ES-I3 (cell line): ENCODE measurements at regions not wholly inside any gene's neighbourhood (a gene's known extent, or its start where the extent isn't known, plus 50 kb on each side); places are given as distances from the start of the nearest gene placed in this dataset.

ENCODE experiments used
- H3K36me3 ChIP-seq: 2 replicates; pipeline ENCODE4 v1.6.1; 2013; ENCODE audit warnings: mild to moderate bottlenecking, low read length, control low read depth, moderate library complexity; ENCODE audit not compliant: insufficient read depth
- H3K4me1 ChIP-seq: 2 replicates; pipeline ENCODE4 v1.6.1; 2013; ENCODE audit warnings: mild to moderate bottlenecking, control low read depth, low read length; ENCODE audit not compliant: insufficient read depth
- H3K9ac ChIP-seq: 2 replicates; pipeline ENCODE4 v1.6.1; 2013; ENCODE audit warnings: low read depth, mild to moderate bottlenecking, low read length, moderate library complexity
- H3K9me3 ChIP-seq: 2 replicates; pipeline ENCODE4 v1.6.1; 2013; ENCODE audit warnings: mild to moderate bottlenecking, low read length, moderate library complexity; ENCODE audit not compliant: control insufficient read depth, insufficient read depth

DNA sequence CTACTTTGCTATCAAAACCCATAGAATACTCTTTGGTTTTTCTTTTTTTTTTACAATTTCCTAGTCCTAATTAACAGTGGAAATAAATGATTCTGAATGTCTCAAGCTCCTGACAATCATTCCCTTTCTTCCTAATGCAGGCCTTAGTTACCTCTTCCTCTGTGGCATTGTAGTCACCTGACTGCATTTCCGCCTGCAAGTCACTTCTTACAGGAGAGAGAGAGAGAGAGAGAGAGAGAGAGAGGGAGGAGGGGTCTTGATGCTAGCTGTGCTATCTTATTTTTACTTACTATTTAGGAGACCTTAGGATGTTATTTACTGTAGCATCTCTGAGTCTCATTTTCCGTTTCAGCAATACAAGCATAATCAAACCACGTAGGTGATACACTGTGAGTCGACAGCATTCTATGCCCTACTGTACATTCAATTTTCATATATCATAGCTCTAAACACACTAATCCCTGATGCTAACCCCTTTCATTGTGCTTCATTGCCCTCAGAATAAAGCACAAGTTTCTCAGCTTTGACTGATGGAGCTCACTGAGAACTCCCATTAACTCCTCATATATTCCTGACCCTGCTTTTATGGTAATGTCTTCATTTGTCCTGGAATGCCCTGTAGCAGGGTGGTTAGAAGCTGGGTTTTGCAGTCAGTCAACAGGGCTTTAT lies 1237.3 kb downstream of the XPNPEP1 start:
- Histone ChIP-seq H3K9ac (no peak overlapping the region), H3K4me1 (peaks cover 5% of the 10 kb centered on the region; the same call in 1 of the 2 replicates), H3K9me3 (no peaks in the 10 kb centered on the region), H3K36me3 (no peaks in the 10 kb centered on the region)

DNA sequence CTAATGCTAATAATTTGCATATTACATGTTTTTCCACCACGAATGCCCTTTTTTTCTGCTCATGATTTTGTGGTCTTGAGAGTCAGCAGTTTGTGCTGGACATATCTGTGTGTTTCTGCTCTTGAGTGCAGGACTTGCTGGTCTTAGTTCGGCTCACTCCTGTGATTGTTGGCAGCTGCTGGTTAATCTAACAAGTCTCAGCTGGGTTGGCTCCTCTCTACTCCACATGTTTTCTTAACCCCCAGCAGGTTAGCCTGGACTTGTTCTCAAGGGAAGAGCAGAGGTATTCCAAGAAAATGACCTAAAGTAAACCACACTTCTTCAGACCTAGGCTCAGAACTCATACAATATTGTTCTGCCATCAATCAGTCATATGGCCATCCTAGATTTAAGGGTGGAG lies 1238.9 kb downstream of the XPNPEP1 start:
- H3K9me3 ChIP-seq: no peaks in the 10 kb centered on the region
- H3K4me1 ChIP-seq: peaks cover 5% of the 10 kb centered on the region; the same call in 1 of the 2 replicates
- no peaks in the 10 kb centered on the region for H3K36me3 ChIP-seq
- H3K9ac ChIP-seq: no peak overlapping the region

DNA sequence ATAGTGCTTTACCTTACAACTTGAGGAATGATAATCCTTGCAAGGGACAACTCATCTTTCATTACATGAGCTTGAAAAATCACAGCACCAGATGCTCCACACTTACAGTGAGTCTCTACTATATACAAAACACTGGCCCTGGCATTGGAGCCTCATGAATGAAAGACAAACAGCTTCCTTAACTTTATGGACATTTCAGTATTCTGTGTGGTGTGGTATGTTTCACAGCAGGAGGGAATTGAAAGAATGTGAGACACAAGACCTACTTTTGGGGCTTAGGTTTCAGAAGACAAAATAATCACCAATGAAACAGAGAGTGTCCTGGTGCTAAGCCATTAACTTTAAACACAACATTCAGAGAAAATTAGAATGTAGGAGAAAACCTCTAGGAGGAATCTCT lies 1249.6 kb downstream of the XPNPEP1 start:
- no peaks in the 10 kb centered on the region for H3K36me3 ChIP-seq
- H3K9me3 ChIP-seq: no peaks in the 10 kb centered on the region
- H3K9ac ChIP-seq: no peak overlapping the region
- peaks cover 3% of the 10 kb centered on the region; the same call in 1 of the 2 replicates for H3K4me1 ChIP-seq

DNA sequence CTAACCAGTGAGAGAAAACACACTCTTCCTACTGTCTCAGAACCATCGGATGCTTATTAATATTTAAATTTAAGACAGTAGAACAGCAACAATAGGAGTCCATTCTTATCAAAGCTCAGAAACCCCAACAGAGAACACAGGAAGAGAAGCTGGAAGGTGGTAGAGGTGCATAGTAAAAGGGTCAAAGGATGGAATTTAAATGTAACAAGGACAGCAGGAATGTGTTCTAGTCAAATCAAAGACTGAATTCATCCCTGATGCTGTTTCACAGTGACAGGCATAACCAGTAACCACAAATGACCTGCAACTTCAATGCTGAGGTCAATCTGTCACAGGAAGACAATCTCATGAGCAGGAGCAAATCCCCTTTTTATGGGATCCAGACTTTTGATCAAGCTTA lies 1259.7 kb downstream of the XPNPEP1 start:
- H3K4me1 ChIP-seq: peaks cover 11% of the 10 kb centered on the region; the same call in 1 of the 2 replicates
- no peak overlapping the region for H3K9ac ChIP-seq
- no peaks in the 10 kb centered on the region; the same call in 1 of the 2 replicates for H3K9me3 ChIP-seq
- H3K36me3 ChIP-seq: no peaks in the 10 kb centered on the region

DNA sequence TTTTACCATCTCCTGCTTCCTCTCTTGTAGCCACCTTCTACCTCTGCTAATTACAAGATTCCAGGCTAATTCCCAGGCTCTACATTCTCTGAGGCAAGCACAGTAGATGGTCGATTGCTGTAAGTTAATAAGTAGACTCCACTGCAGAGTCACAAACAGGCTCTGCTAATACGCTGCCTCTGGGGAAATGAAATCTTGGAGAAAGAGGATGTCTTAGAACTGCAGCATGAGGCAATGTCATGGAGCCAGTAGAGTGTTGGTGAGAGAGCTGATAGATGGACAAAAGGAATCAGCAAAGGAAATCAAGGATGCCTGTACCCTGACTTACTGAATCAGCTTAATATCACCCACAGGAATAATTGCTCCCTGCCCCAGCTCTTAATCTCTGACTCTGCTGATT lies 1260.3 kb downstream of the XPNPEP1 start:
- Histone ChIP-seq H3K36me3 (no peaks in the 10 kb centered on the region), H3K4me1 (peaks cover 11% of the 10 kb centered on the region; the same call in 1 of the 2 replicates), H3K9me3 (no peaks in the 10 kb centered on the region; the same call in 1 of the 2 replicates), H3K9ac (no peak overlapping the region)

DNA sequence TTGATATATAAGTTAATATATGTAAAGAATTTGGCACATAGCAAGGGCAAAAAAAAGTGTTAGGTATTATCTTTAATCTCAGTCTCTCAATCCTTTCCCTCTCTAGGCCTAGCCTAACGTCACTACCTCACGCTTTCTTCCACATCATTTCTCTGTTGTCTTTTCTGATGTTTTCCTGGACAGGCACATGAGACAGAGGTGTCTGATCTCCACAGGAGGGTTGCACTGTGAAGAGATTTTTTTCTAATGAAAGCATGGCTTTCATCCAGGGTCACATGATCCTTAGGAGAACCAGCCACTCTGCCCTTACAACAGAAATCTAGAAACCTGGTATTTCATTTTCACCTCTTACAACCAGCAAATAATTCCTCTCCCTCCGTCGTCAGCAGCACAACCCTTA lies 1268.3 kb downstream of the XPNPEP1 start:
- Histone ChIP-seq H3K9ac (no peak overlapping the region), H3K36me3 (no peaks in the 10 kb centered on the region), H3K9me3 (no peaks in the 10 kb centered on the region), H3K4me1 (no peaks in the 10 kb centered on the region)

DNA sequence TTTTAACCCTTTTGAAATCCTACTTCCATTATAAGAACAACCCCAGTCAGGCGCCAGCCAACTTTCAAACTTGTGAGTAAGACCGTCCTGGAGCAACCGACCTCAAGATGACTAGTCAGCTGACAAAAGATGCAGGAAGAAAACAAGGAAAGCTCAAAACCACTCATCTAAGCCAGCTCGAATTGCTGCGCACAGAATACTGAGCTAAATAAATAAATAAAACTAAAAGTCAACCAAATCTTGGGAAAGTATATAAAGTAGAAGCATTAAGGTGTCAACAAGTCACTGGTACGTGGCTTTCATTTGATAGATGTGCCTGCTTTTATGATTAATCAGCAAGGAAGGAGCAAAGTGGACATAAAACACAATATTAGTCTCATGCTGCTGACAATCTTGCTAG lies 1269.8 kb downstream of the XPNPEP1 start:
- H3K36me3 ChIP-seq: no peaks in the 10 kb centered on the region
- H3K9me3 ChIP-seq: no peaks in the 10 kb centered on the region
- H3K9ac ChIP-seq: no peak overlapping the region
- H3K4me1 ChIP-seq: no peaks in the 10 kb centered on the region

DNA sequence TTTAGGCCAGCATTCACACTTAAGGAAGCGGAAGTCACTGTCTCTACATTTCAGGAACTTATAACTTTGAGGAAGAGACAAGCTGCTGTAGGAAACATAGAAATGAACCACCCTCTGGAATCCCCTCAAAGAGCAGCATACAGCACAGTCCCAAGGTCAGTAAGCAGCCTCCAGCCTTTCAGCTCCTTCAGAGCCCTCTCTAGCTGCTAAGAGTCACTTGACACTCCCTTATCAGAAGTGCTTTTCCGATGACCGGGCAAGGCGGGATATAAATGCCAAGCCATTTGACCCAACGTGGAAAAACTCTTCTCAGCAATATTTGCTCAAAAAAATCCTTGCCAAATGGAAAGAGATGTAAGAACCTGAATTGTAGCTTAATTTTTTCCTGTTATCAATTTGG lies 1284.3 kb downstream of the XPNPEP1 start:
- H3K9ac ChIP-seq: no peak overlapping the region
- H3K36me3 ChIP-seq: no peaks in the 10 kb centered on the region
- no peaks in the 10 kb centered on the region for H3K4me1 ChIP-seq
- H3K9me3 ChIP-seq: no peaks in the 10 kb centered on the region

DNA sequence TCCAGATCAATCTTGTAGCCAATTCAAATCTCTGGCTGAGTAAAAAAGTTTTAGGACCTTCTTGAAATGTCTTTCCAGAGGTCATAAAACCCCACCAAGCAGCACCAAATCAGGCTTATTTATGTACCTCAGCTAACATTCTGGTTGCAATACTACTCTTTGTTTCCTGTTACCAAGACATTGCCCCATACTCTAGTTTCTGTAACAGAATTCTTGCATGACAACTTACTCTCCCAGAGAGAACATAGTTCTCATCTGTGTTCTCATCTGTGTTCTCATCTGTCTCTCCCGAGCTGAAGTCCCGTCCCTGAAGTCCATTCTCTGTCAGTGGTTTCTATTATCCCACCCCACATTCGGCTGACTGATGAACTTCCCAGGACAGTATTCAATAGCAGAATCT lies 1285.1 kb downstream of the XPNPEP1 start:
- Histone ChIP-seq H3K36me3 (no peaks in the 10 kb centered on the region), H3K4me1 (no peaks in the 10 kb centered on the region), H3K9ac (no peak overlapping the region), H3K9me3 (no peaks in the 10 kb centered on the region)

DNA sequence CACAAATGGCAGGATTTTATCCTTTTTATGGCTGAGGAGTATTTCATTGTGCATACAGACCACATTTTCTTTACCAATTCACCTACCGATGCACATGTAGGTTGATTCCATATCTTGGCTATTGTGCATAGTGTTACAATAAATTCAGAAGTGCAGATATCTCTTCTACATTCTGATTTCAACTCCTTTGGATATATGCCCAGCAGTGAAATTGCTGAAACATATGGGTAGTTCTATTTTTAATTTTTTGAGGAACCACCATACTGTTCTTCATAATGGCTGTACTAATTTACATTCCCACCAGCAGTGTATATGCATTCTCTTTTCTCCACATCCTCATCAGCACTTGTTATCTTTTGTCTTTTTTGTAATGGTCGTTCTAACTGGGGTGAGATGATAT lies 1290.3 kb downstream of the XPNPEP1 start:
- Histone ChIP-seq H3K36me3 (no peaks in the 10 kb centered on the region), H3K9me3 (no peaks in the 10 kb centered on the region), H3K4me1 (no peaks in the 10 kb centered on the region), H3K9ac (no peak overlapping the region)

DNA sequence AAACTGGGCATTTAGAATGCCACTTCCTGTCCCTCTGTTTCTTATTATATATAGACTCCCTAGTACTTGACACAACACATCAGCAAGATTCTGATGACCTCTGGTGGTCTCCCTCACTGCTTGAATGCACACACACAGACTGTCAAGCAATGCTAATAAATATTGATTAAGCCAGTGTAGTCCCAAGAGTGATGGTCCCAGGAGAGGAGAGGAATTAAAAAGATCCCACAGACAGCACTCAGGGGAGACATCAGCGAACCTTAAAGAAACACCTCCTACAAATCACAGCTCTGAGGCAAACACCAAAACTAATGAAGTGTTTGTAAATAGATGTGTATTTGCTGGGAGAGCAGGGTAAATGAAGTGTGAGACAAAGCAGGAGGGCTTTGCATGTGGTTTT lies 1291.2 kb downstream of the XPNPEP1 start:
- Histone ChIP-seq H3K4me1 (no peaks in the 10 kb centered on the region), H3K36me3 (no peaks in the 10 kb centered on the region), H3K9ac (no peak overlapping the region), H3K9me3 (no peaks in the 10 kb centered on the region)

DNA sequence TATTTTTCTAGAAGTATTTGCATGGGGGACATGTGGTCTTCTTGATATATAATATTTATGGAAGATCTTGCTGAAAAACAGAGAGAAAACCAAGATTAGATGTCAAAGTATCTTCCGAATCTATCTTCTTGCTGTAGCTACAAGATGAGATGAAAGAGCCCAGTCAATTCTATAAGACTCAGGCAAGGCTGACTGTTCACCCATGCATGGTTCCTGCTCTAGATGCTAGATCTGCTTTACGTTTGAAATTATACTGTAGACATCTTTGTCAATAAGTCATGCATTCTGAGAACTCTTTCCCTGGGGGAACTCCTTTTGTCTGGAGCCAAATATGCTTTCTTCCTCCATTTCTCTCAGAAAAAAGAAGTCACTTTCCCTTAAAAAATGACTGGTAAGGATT lies 1292.0 kb downstream of the XPNPEP1 start:
- no peak overlapping the region for H3K9ac ChIP-seq
- H3K4me1 ChIP-seq: no peaks in the 10 kb centered on the region
- H3K36me3 ChIP-seq: no peaks in the 10 kb centered on the region
- no peaks in the 10 kb centered on the region for H3K9me3 ChIP-seq

DNA sequence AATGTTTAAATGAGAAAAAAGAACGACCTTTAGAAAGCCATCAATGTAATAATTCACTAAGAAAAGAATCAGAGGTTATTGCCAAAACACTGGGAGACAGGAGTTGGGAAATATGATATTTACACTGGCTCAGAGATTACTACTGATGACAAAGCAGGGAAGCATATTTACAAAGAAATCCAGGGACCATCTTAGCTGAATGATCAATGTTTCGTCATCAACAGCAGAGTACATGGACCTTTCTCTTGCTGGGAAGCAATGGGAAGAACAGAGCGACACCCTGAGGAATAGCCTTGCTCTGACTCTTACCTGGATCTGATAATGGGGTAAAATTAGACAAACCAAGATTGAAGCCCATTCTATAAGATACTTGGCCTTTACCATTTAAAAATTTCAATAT lies 1293.5 kb downstream of the XPNPEP1 start:
- no peaks in the 10 kb centered on the region for H3K4me1 ChIP-seq
- no peak overlapping the region for H3K9ac ChIP-seq
- H3K9me3 ChIP-seq: no peaks in the 10 kb centered on the region
- no peaks in the 10 kb centered on the region for H3K36me3 ChIP-seq

DNA sequence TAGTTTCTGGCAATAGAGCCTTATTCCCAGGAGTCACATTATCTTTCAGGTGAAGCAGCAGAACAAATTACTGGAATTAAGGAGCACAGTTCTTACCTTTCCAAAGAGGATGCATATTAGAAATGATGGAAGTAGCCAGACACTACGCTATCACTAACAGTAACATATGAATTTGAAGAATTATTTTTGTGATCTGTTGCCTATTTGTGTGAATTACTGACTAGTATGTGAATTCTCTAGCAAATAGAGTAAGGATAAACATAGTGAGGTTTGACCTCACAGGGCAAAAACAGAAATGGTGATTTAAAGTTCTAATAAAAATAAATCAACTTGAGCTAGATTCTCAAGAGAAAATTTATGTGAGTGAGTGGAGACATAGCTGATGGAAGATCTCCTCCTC lies 1299.3 kb downstream of the XPNPEP1 start:
- H3K4me1 ChIP-seq: no peaks in the 10 kb centered on the region

DNA sequence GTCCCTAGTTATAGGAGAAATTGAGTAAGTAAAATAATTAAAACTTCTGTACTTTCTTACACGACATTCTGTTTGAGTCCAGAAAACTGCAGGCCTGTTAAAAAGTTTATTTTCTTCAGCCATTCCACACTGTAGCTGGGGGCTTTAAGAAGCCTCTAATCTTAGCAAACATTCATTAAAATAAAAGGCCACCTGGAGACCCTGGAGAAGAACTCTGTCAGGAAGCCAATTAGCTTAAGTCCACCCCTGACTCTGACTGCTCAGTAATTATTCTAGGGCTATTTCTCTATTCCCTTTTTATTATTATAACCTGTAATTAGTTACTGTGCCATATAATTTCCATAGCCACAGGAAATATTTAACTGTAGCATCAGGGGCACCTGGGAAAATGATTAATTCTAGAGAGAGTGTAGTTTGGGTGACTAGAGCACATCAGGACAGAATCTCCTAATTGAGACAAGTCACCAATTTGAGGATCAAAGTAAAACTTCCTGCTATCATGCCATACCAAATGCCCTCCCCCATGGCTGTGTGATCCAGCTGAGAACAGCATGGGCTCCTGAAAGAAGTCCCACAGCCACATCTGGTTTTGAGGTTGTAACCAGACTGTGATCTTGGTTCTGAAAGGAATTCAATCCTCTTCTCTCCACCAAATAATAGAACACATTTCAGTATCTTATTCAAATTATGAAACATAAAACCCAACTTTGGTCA lies 1302.3 kb downstream of the XPNPEP1 start:
- no peaks in the 10 kb centered on the region for H3K9me3 ChIP-seq
- H3K36me3 ChIP-seq: no peaks in the 10 kb centered on the region
- H3K4me1 ChIP-seq: no peaks in the 10 kb centered on the region
- H3K9ac ChIP-seq: no peak overlapping the region

More for the DNA sequence above, 1299.3 kb downstream of the XPNPEP1 start:
- H3K9me3 ChIP-seq: no peaks in the 10 kb centered on the region
- H3K36me3 ChIP-seq: no peaks in the 10 kb centered on the region
- H3K9ac ChIP-seq: no peak overlapping the region
